ENCODE measurements at regions not wholly inside any gene's neighbourhood (a gene's known extent, or its start where the extent isn't known, plus 50 kb on each side); places are given as distances from the start of the nearest gene placed in this dataset.
"Not testable (repeated sequence)": the region's sequence is repeated elsewhere in the genome, so short reads cannot be mapped to it uniquely, and the experiment has no call there.

DNA sequence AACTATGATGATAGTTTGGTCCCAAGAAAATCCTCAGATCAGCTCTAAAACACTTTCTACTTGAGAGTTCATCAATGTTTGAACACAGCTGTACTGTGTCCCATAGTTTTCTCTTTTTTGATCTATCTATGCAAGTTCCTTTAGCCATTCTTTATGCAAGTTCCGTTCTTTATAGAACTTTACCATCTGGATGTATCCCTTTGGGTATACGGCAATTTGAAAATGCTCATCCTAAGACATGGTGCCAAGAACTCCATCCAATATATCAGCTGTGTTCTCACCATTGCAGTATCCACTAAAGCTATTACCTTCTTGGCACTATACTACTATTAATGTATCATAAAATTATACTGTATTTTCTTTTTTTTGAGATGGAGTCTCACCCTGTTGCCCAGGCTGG, 276.9 kb downstream of the NOVA1 start:
- no peak for DNase-seq
- in situ Hi-C loops (cut with MboI; ENCODE audit: low pct_unique_long_range_greater_than_20kb, low sequenced_read_pairs), result no loop called here

DNA sequence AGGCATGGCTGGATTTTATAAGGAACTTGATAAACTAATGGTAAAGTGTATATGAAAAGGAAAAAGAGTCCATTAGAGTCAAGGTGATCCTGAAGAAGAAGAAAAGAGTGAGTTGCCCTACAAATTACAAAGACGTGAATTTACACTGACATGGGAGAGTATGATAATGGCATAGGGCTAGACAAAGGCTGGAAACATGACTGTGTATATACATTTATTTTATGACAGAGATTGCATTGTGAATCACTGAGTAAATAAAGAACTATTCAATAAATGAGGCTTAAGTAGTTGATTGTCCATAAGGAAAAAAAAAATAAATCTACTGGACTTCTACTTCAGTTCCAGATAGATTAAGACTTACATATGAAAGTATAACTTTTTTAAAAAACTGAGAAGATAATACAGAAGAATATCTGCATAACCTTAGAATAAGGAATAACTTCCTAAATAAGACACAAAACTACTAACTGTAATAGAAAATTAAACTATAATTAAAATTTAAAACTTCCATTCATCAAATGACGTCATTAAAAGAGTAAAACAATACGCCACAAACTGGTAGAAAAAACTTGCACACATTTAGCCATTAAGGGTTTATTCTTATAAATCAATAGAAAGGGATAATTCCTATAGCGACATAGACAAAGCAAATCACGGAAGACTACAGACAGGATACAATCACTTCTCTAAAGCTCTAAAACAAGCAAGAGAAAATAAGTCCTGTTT, 278.5 kb downstream of the NOVA1 start:
- DNase-seq, result no peak
- in situ Hi-C loops (cut with MboI; ENCODE audit: low pct_unique_long_range_greater_than_20kb, low sequenced_read_pairs), result no loop called here

DNA sequence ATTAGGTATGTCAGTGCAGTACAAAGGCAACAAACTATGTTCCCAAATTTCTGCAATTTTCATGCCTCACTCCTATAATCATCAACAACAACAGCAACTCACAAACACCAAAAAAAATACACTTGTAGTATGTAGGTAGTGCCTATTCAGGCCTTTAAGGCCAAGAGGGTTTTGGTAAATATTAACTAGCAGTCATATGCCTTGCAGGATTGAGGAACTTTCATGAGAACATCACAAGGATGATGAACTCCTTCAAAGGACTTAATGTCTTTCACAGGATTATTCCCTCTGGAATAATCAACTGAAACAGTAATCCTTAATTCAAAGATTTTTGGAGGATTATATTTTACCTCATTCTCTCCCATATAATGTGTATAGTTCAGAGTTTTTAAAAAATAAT, 293.8 kb downstream of the NOVA1 start:
- in situ Hi-C loops (cut with MboI; ENCODE audit: low pct_unique_long_range_greater_than_20kb, low sequenced_read_pairs), result no loop called here
- DNase-seq, result no peak

- no peak for DNase-seq
- in situ Hi-C loops (cut with MboI; ENCODE audit: low pct_unique_long_range_greater_than_20kb, low sequenced_read_pairs), result no loop called here
These were observed 303.9 kb downstream of the NOVA1 start for GRCh38 chr14:26293909-26294308.

DNA sequence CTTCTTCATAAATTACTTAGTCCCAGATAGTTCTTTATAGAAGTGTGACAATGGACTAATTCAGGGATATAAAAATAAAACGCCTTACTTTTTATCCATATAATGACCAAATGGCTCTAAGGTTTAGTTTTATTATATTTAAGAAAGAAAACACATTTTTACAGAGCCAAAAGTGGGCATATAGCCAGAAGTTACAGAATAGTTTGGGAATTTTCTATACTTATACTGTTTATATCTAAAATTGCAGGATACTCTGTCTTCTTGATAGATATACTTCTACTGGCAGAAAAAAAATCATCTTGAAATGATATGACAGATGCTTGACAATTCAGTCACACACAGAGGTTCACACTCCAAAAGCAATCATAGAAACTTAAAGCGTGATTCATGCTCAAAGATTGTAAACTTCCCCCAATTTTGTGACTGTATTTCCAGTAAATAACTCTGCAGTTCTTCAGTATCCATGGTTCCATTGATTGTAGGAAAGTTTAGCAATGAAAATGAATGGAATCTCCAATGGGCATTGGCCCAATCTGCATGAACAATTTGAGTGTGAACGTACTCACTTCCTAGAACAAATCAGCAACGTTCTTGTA, 307.8 kb downstream of the NOVA1 start:
- no peak for DNase-seq
- in situ Hi-C loops (cut with MboI; ENCODE audit: low pct_unique_long_range_greater_than_20kb, low sequenced_read_pairs), result no loop called here

- no peak for DNase-seq
- in situ Hi-C loops (cut with MboI; ENCODE audit: low pct_unique_long_range_greater_than_20kb, low sequenced_read_pairs), result no loop called here
These were observed 311.0 kb downstream of the NOVA1 start for GRCh38 chr14:26286913-26287205.

DNA sequence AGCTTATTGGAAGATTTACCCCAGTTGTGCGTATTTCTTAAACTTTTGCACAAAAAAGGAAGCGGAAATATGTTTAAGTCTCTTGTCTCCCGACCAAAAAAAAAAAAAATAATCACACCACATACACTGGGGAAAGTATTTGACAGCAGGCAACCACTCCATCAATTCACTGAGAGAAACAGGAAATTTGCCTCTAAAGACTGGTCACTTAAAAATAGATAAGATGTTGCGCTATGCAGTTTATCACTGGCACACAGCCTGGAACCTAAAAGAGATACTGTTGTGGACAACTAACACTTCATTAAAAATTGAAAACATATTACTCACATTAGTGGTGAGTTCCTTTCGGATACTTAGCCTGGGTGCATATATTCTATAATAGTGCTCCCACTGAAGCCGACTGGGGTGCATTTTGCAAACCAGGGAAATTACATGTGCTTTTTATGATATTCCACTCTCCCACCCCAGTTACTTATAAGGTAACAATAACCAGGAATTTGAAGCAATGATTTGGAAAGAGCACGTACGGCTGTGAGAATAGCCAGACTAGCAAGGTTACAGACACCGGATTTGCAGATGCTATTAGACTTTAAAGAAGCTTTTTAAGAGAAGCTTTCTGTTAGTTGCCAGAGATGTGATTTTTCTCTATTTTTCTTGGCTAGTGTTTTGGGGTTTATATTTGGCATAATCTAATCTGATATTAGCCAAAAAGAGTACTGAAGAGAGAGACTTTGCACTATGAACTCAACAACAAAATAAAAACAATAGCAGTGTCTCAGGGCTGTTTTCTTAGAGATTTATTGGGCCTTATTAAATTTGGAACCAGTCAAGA, 311.5 kb downstream of the NOVA1 start:
- in situ Hi-C loops (cut with MboI; ENCODE audit: low pct_unique_long_range_greater_than_20kb, low sequenced_read_pairs), result no loop called here
- DNase-seq, result no peak

DNA sequence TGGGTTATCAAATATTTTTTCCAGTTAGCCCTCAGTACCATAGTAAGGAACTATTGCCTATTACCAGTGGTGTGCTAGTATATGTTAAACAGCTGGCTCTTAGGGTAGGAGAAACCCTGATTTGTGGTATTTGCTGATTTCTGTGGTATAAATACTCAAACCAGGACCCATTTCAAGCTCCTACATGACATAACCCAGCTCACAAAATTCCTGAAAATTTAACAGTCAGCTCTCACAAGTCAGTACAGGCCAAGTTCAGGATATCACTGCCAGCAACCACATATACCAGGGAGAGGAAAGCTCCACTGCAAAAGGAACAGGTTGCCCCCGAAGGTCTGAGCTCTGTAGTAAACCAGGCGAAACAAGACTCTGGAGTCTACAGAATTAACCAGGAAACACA, 315.3 kb downstream of the NOVA1 start:
- in situ Hi-C loops (cut with MboI; ENCODE audit: low pct_unique_long_range_greater_than_20kb, low sequenced_read_pairs), result no loop called here
- no peak for DNase-seq

GRCh38 chr14:26282011-26282410, 315.8 kb downstream of the NOVA1 start:
- in situ Hi-C loops (cut with MboI; ENCODE audit: low pct_unique_long_range_greater_than_20kb, low sequenced_read_pairs); DNase-seq: not testable (repeated sequence)

DNA sequence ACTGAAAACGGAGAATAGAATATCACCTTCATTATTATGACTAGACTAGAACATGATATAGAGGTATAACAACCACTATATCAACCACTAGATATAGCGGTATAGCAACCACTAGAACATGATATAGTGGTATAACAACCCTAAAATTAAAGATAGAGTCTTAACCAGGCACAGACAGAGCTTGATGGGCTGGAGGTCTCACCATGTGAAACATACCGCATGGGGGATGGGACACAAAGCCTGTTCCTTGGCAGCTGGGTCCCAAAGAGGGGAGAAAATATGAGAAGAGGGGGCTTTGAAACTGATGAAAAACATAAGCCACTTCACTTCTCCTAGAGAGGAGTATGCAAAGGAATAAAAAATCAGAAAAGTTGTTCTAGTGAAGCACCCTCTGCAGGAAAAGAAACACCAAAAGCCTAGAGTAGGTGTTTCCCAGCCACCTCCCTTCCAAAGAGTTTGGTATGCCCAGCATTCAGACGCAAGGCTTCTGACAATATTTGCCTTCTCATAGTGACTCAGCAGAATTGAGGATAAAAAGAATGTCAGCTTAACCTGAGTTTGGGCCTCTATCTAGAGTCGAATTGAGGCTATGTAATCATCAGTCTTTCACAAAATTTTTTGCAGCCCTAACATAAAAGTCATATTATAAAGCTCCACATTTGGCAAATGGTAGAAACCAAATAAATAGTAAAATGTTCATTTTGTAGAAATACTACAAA, 316.4 kb downstream of the NOVA1 start:
- in situ Hi-C loops (cut with MboI; ENCODE audit: low pct_unique_long_range_greater_than_20kb, low sequenced_read_pairs), result no loop called here
- peak; percentile 1 for DNase-seq

- DNase-seq, result peak; percentile 2
- in situ Hi-C loops (cut with MboI; ENCODE audit: low pct_unique_long_range_greater_than_20kb, low sequenced_read_pairs), result no loop called here
These were observed 321.1 kb downstream of the NOVA1 start for GRCh38 chr14:26276757-26277156.

GRCh38 chr14:26265170-26265685, 332.6 kb downstream of the NOVA1 start:
- in situ Hi-C loops (cut with MboI; ENCODE audit: low pct_unique_long_range_greater_than_20kb, low sequenced_read_pairs), result no loop called here
- no peak for DNase-seq

- no peak for DNase-seq
- in situ Hi-C loops (cut with MboI; ENCODE audit: low pct_unique_long_range_greater_than_20kb, low sequenced_read_pairs), result no loop called here
These were observed 336.3 kb downstream of the NOVA1 start for GRCh38 chr14:26261368-26262122.

- in situ Hi-C loops (cut with MboI; ENCODE audit: low pct_unique_long_range_greater_than_20kb, low sequenced_read_pairs), result no loop called here
- DNase-seq, result no peak
These were observed 342.6 kb downstream of the NOVA1 start for GRCh38 chr14:26255213-26255612.

DNA sequence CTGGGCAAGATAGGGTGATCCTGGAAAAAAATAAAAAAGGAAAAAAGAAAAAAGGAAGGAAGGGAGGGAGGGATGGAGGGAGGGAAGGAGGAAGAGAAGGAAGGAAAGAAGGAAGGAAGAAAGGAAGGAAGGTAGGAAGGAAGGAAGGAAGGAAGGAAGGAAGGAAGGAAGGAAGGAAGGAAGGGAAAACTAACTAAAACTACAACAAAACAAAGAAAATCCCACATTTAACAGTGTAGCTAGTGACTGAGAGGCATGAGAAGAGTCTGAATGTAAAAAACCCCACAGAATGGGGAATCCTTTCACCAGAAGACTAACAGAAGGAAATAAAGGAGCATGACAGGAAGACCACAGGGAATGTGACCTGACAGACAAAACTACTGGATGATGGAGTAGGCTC, 345.7 kb downstream of the NOVA1 start:
- in situ Hi-C loops (cut with MboI; ENCODE audit: low pct_unique_long_range_greater_than_20kb, low sequenced_read_pairs), result no loop called here
- no peak for DNase-seq

DNA sequence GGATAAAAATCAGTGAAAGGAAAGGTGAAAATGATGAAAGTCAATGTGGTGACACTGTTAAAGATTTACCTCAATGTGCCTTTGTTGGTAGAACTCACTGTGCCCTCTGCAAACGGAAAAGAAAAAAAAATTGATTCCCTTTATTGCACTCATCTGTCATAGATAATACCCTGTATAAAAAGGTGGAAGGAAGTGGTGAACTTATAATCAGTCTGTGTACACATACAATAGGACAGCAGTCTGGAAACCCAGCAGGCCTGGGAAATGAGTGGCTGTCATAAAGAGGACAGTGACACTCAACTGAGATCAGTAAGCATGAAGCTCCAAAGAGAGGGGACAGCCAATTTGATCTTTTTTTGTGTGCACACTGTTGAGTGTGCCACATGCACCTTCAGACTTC, 364.7 kb downstream of the NOVA1 start:
- no peak for DNase-seq
- in situ Hi-C loops (cut with MboI; ENCODE audit: low pct_unique_long_range_greater_than_20kb, low sequenced_read_pairs), result no loop called here

DNA sequence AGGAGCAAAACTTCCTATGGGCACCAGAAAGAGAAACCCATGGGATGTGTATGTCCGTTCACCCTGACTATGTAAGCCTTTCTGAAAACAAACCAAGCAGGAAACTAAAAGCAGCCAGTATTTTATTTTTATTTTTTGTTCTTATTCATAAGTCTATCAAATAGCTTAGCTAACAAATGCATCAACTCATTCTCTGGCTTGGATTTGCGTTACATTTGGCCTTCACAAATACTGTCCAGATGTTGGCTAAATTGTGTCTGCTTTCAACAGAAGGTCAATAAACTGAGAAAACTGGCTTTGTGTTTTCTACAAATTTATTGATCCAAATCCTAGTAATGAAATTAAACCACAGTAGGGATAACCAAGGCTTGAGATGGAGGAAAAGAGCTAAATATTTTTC, 379.0 kb downstream of the NOVA1 start:
- no peak for DNase-seq
- in situ Hi-C loops (cut with MboI; ENCODE audit: low pct_unique_long_range_greater_than_20kb, low sequenced_read_pairs), result no loop called here

DNA sequence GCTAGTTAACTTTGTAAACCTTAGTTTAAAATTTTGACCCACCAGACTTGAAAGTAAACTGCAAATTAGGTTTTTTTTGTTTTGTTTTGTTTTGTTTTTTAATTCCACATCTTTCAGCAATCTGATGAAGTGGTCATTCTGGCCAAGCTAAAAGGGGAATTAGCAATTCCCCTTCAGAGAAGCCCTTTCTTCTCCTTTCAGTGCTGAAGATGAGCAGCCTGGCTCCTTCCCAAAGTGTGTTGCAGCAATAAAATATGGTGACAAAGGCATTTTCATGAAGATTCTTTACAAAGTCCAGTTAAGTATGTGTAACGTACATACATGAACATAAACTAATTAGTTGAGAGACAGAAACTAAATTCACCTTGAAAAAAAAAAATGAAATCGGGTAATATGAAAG, 380.1 kb downstream of the NOVA1 start:
- DNase-seq, result no peak
- in situ Hi-C loops (cut with MboI; ENCODE audit: low pct_unique_long_range_greater_than_20kb, low sequenced_read_pairs), result no loop called here

GRCh38 chr14:26216786-26217185, 381.0 kb downstream of the NOVA1 start:
- in situ Hi-C loops (cut with MboI; ENCODE audit: low pct_unique_long_range_greater_than_20kb, low sequenced_read_pairs), result no loop called here
- DNase-seq, result no peak
